OCI-LY7 (cell line): ENCODE measurements at regions not wholly inside any gene's neighbourhood (a gene's known extent, or its start where the extent isn't known, plus 50 kb on each side); places are given as distances from the start of the nearest gene placed in this dataset.

Source experiments
- CTCF ChIP-seq: fragments of 200-600 bp; sonication (generic); conservative IDR thresholded peaks from 2 replicates; pipeline ENCODE4 v1.5.1; 2014; ENCODE audit warnings: mild to moderate bottlenecking, antibody characterized with exemption, low read length, moderate library complexity, mixed read lengths
- EZH2phosphoT487 ChIP-seq: fragments of 200-600 bp; sonication (generic); IDR thresholded peaks from 2 replicates; pipeline ENCODE4 v1.6.1; 2018; ENCODE audit warnings: low read depth, borderline replicate concordance, mild to moderate bottlenecking, mixed run types, antibody characterized with exemption, low read length, moderate library complexity, mixed read lengths

GRCh38 chr6:10193321-10193720 lies 221.6 kb downstream of the TFAP2A start:
- TF ChIP-seq CTCF (no peak), EZH2phosphoT487 (no peak)
